ENCODE measurements at regions not wholly inside any gene's neighbourhood (a gene's known extent, or its start where the extent isn't known, plus 50 kb on each side); places are given as distances from the start of the nearest gene placed in this dataset.

DNA sequence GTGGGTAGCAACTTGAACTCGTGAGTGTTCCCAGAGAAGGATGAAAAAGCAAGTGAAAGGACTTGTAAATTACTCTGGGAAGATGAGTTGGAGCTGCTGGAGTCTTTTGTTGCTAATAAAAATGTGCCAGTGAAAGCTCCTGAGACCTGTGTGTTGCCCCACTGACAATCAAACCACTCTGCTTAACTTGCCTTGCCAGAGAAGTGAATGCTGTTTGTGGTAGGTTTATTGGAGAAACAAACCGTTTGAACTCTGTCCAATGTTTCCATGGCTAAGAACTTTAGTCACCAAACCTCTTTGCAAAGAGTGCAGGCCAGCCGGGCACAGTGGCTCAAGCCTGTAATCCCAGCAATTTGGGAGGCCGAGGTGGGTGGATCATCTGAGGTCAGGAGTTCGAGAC, 586.9 kb downstream of the PCDH7 start:
- 66 to 72% methylated on average over 5 of the region's 5 CpGs for WGBS, 2 donors
- Histone ChIP-seq H3K27me3 (ENCODE audit: control insufficient read depth in 1 of 2, insufficient read depth in 2 of 2, low read length in 2 of 2) (no peaks in the 10 kb centered on the region), H3K4me1 (ENCODE audit: control insufficient read depth in 2 of 2, insufficient read depth in 2 of 2, low read length in 1 of 2) (no peaks in the 10 kb centered on the region), H3K27ac (ENCODE audit: low read depth in 2 of 2, low read length in 1 of 2) (no peak overlapping the region), H3K9me3 (ENCODE audit: control insufficient read depth in 2 of 2, insufficient read depth in 1 of 2, low read depth in 1 of 2, low read length in 1 of 2) (no peaks in the 10 kb centered on the region), H3K36me3 (ENCODE audit: control insufficient read depth in 2 of 2, insufficient read depth in 2 of 2, low read length in 1 of 2) (no peaks in the 10 kb centered on the region), H3K4me3 (ENCODE audit: low read depth in 1 of 2, low read length in 2 of 2) (no peak overlapping the region)

GRCh38 chr4:31324814-31325213, 604.6 kb downstream of the PCDH7 start:
- Histone ChIP-seq H3K36me3 (ENCODE audit: control insufficient read depth in 2 of 2, insufficient read depth in 2 of 2, low read length in 1 of 2) (no peaks in the 10 kb centered on the region), H3K27ac (ENCODE audit: low read depth in 2 of 2, low read length in 1 of 2) (no peak overlapping the region), H3K9me3 (ENCODE audit: control insufficient read depth in 2 of 2, insufficient read depth in 1 of 2, low read depth in 1 of 2, low read length in 1 of 2) (no peaks in the 10 kb centered on the region), H3K4me3 (ENCODE audit: low read depth in 1 of 2, low read length in 2 of 2) (no peak overlapping the region), H3K27me3 (ENCODE audit: control insufficient read depth in 1 of 2, insufficient read depth in 2 of 2, low read length in 2 of 2) (no peaks in the 10 kb centered on the region), H3K4me1 (ENCODE audit: control insufficient read depth in 2 of 2, insufficient read depth in 2 of 2, low read length in 1 of 2) (no peaks in the 10 kb centered on the region)

DNA sequence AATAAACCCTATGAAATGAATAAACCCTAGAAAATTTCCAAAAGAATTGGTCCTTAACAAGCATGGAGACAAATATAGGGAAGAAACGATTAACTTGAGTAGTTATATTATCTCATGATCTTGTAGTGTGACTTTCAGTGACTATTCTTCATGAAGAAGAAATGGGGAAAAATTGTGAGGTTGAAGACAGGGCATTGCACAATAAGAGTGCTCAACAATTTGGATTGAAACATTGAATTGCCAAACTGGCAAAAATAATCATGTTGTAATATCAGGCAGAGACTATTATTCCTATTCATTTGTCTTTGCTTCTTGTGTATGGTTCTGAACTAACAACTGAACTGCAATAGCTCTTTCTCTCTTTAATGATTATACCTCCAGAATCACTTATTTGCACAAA, 605.1 kb downstream of the PCDH7 start:
- Histone ChIP-seq H3K4me1 (ENCODE audit: control insufficient read depth in 2 of 2, insufficient read depth in 2 of 2, low read length in 1 of 2) (no peaks in the 10 kb centered on the region), H3K27ac (ENCODE audit: low read depth in 2 of 2, low read length in 1 of 2) (no peak overlapping the region), H3K4me3 (ENCODE audit: low read depth in 1 of 2, low read length in 2 of 2) (no peak overlapping the region), H3K9me3 (ENCODE audit: control insufficient read depth in 2 of 2, insufficient read depth in 1 of 2, low read depth in 1 of 2, low read length in 1 of 2) (no peaks in the 10 kb centered on the region), H3K27me3 (ENCODE audit: control insufficient read depth in 1 of 2, insufficient read depth in 2 of 2, low read length in 2 of 2) (no peaks in the 10 kb centered on the region), H3K36me3 (ENCODE audit: control insufficient read depth in 2 of 2, insufficient read depth in 2 of 2, low read length in 1 of 2) (no peaks in the 10 kb centered on the region)
- 67 to 76% methylated on average over 1 of the region's 1 CpG for WGBS, 2 donors

DNA sequence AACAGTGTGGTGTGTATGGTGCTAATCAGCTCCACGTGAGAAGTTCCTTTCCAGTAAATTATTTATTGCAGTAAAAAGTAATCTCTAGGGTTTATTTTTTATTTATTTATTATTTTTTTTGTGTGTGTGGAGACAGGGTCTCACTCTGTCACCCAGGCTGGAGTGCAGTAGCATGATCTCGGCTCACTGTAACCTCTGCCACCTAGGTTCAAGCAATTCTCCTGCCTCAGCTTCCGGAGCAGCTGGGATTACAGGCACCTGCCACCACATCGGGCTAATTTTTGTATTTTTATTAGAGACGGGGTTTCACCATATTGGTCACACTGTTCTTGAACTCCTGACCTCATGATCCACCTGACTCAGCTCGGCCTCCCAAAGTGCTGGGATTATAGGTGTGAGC, 606.9 kb downstream of the PCDH7 start:
- Histone ChIP-seq H3K4me3 (ENCODE audit: low read depth in 1 of 2, low read length in 2 of 2) (no peak overlapping the region), H3K27me3 (ENCODE audit: control insufficient read depth in 1 of 2, insufficient read depth in 2 of 2, low read length in 2 of 2) (no peaks in the 10 kb centered on the region), H3K27ac (ENCODE audit: low read depth in 2 of 2, low read length in 1 of 2) (no peak overlapping the region), H3K36me3 (ENCODE audit: control insufficient read depth in 2 of 2, insufficient read depth in 2 of 2, low read length in 1 of 2) (no peaks in the 10 kb centered on the region), H3K4me1 (ENCODE audit: control insufficient read depth in 2 of 2, insufficient read depth in 2 of 2, low read length in 1 of 2) (no peaks in the 10 kb centered on the region), H3K9me3 (ENCODE audit: control insufficient read depth in 2 of 2, insufficient read depth in 1 of 2, low read depth in 1 of 2, low read length in 1 of 2) (no peaks in the 10 kb centered on the region)
- WGBS, 2 donors, result 90 to 91% methylated on average over 6 of the region's 6 CpGs

DNA sequence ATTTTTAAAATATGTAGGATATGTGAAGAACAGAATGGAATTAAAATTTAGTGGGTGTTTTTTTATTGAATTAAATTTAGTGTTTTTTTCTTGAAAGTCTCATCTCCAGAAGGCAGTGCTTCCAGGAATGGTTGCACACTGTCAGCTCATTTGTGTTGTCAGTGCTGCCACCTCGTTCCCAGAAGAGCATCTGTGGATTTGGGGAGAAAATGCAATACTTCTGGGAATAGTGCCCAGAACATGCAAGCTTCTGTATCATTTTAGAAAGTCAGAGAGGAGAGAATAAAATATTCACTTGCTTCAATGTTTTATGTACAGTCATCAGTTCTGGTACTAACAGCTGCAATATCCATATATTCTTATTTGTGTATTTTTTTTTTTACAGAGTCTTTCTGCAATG, 608.8 kb downstream of the PCDH7 start:
- WGBS, 2 donors, result 9 to 32% methylated on average over 1 of the region's 1 CpG

DNA sequence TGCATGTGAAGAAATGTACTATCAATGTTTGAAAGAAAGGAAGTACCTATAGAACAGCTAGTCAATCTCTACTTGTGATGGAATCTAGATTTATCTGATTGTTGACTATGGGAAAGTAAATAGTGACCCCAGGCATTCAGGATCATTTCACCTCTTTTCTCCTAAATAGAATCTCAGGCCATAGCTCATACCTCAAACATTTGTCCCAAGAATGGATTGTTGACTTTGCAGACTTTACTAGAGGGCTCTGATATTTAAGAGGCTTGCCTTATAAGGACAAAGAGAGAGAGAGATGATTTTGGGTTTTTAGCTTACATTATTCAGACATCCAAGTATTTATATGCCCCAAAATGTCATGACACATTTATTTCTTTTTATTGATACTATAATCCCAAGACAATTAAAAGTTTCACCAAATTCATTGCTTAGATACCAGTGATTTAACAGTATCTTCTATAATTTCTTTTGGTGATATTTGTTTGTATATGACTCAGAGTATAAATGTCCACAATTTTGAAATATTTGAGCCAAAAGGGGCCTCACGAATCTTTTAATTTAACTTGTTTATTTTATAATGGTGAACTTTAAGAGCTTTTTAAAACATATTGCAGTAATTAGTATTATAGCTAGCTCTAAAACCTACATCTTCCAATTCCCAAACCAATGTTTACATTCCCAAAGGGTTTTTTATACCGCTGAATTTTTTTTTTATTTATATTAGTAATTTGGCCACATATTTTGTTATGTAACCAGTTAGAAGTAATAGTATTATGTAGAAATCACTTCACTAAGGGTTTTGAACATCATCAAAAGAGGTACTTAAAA, 614.1 kb downstream of the PCDH7 start:
- Histone ChIP-seq H3K9me3 (ENCODE audit: control insufficient read depth in 2 of 2, insufficient read depth in 1 of 2, low read depth in 1 of 2, low read length in 1 of 2) (no peaks in the 10 kb centered on the region), H3K36me3 (ENCODE audit: control insufficient read depth in 2 of 2, insufficient read depth in 2 of 2, low read length in 1 of 2) (no peaks in the 10 kb centered on the region), H3K27me3 (ENCODE audit: control insufficient read depth in 1 of 2, insufficient read depth in 2 of 2, low read length in 2 of 2) (no peaks in the 10 kb centered on the region), H3K27ac (ENCODE audit: low read depth in 2 of 2, low read length in 1 of 2) (no peak overlapping the region), H3K4me3 (ENCODE audit: low read depth in 1 of 2, low read length in 2 of 2) (no peak overlapping the region), H3K4me1 (ENCODE audit: control insufficient read depth in 2 of 2, insufficient read depth in 2 of 2, low read length in 1 of 2) (no peaks in the 10 kb centered on the region)
- 67 to 68% methylated on average over 2 of the region's 2 CpGs for WGBS, 2 donors

More for the DNA sequence above, 608.8 kb downstream of the PCDH7 start:
- H3K9me3 ChIP-seq (ENCODE audit: control insufficient read depth in 2 of 2, insufficient read depth in 1 of 2, low read depth in 1 of 2, low read length in 1 of 2), result no peaks in the 10 kb centered on the region
- H3K27me3 ChIP-seq (ENCODE audit: control insufficient read depth in 1 of 2, insufficient read depth in 2 of 2, low read length in 2 of 2), result no peaks in the 10 kb centered on the region
- no peak overlapping the region for H3K4me3 ChIP-seq (ENCODE audit: low read depth in 1 of 2, low read length in 2 of 2)
- no peaks in the 10 kb centered on the region for H3K36me3 ChIP-seq (ENCODE audit: control insufficient read depth in 2 of 2, insufficient read depth in 2 of 2, low read length in 1 of 2)
- H3K27ac ChIP-seq (ENCODE audit: low read depth in 2 of 2, low read length in 1 of 2), result no peak overlapping the region
- no peaks in the 10 kb centered on the region for H3K4me1 ChIP-seq (ENCODE audit: control insufficient read depth in 2 of 2, insufficient read depth in 2 of 2, low read length in 1 of 2)

- H3K4me3 ChIP-seq (ENCODE audit: low read depth in 1 of 2, low read length in 2 of 2), result no peak overlapping the region
- H3K4me1 ChIP-seq (ENCODE audit: control insufficient read depth in 2 of 2, insufficient read depth in 2 of 2, low read length in 1 of 2), result no peaks in the 10 kb centered on the region
- no peaks in the 10 kb centered on the region for H3K9me3 ChIP-seq (ENCODE audit: control insufficient read depth in 2 of 2, insufficient read depth in 1 of 2, low read depth in 1 of 2, low read length in 1 of 2)
- H3K36me3 ChIP-seq (ENCODE audit: control insufficient read depth in 2 of 2, insufficient read depth in 2 of 2, low read length in 1 of 2), result no peaks in the 10 kb centered on the region
- no peak overlapping the region for H3K27ac ChIP-seq (ENCODE audit: low read depth in 2 of 2, low read length in 1 of 2)
- H3K27me3 ChIP-seq (ENCODE audit: control insufficient read depth in 1 of 2, insufficient read depth in 2 of 2, low read length in 2 of 2), result no peaks in the 10 kb centered on the region
Measured at GRCh38 chr4:31338000-31338399, 617.8 kb downstream of the PCDH7 start.

GRCh38 chr4:31341601-31342359, 621.6 kb downstream of the PCDH7 start:
- 35 to 38% methylated on average over 4 of the region's 4 CpGs for WGBS, 2 donors

GRCh38 chr4:31343061-31343460, 622.9 kb downstream of the PCDH7 start:
- no peak overlapping the region for H3K27ac ChIP-seq (ENCODE audit: low read depth in 2 of 2, low read length in 1 of 2)
- no peaks in the 10 kb centered on the region for H3K27me3 ChIP-seq (ENCODE audit: control insufficient read depth in 1 of 2, insufficient read depth in 2 of 2, low read length in 2 of 2)
- H3K9me3 ChIP-seq (ENCODE audit: control insufficient read depth in 2 of 2, insufficient read depth in 1 of 2, low read depth in 1 of 2, low read length in 1 of 2), result no peaks in the 10 kb centered on the region
- H3K36me3 ChIP-seq (ENCODE audit: control insufficient read depth in 2 of 2, insufficient read depth in 2 of 2, low read length in 1 of 2), result no peaks in the 10 kb centered on the region
- no peak overlapping the region for H3K4me3 ChIP-seq (ENCODE audit: low read depth in 1 of 2, low read length in 2 of 2)
- no peaks in the 10 kb centered on the region for H3K4me1 ChIP-seq (ENCODE audit: control insufficient read depth in 2 of 2, insufficient read depth in 2 of 2, low read length in 1 of 2)

More at GRCh38 chr4:31341601-31342359, 621.6 kb downstream of the PCDH7 start:
- Histone ChIP-seq H3K9me3 (ENCODE audit: control insufficient read depth in 2 of 2, insufficient read depth in 1 of 2, low read depth in 1 of 2, low read length in 1 of 2) (no peaks in the 10 kb centered on the region), H3K27me3 (ENCODE audit: control insufficient read depth in 1 of 2, insufficient read depth in 2 of 2, low read length in 2 of 2) (no peaks in the 10 kb centered on the region), H3K27ac (ENCODE audit: low read depth in 2 of 2, low read length in 1 of 2) (no peak overlapping the region), H3K36me3 (ENCODE audit: control insufficient read depth in 2 of 2, insufficient read depth in 2 of 2, low read length in 1 of 2) (no peaks in the 10 kb centered on the region), H3K4me1 (ENCODE audit: control insufficient read depth in 2 of 2, insufficient read depth in 2 of 2, low read length in 1 of 2) (no peaks in the 10 kb centered on the region), H3K4me3 (ENCODE audit: low read depth in 1 of 2, low read length in 2 of 2) (no peak overlapping the region)

DNA sequence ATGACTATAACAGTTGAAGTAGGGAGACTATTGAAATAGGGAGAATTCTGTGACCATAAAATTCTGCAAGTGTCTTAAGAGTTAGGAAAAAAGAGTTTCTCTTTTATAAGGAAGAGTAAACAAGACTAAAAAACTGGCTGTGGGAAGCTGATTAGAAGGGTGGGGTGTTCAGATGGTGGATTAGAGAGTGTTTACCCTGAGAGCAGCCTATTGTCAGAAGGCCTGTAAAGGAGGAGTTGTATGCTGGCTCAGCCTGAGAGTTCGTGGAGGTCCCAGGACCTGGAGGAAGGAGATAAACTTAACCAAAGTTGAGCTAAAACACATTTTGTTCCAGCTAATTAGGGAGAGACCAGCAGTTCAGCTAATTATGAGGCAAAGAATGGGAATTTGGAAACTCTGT, 629.7 kb downstream of the PCDH7 start:
- WGBS, 2 donors, result 7 to 13% methylated on average over 1 of the region's 1 CpG
- Histone ChIP-seq H3K4me1 (ENCODE audit: control insufficient read depth in 2 of 2, insufficient read depth in 2 of 2, low read length in 1 of 2) (no peaks in the 10 kb centered on the region), H3K27ac (ENCODE audit: low read depth in 2 of 2, low read length in 1 of 2) (no peak overlapping the region), H3K36me3 (ENCODE audit: control insufficient read depth in 2 of 2, insufficient read depth in 2 of 2, low read length in 1 of 2) (no peaks in the 10 kb centered on the region), H3K27me3 (ENCODE audit: control insufficient read depth in 1 of 2, insufficient read depth in 2 of 2, low read length in 2 of 2) (no peaks in the 10 kb centered on the region), H3K9me3 (ENCODE audit: control insufficient read depth in 2 of 2, insufficient read depth in 1 of 2, low read depth in 1 of 2, low read length in 1 of 2) (no peaks in the 10 kb centered on the region), H3K4me3 (ENCODE audit: low read depth in 1 of 2, low read length in 2 of 2) (no peak overlapping the region)

Measured in esophagus (tissue), 2 donors.